Hepatocyte (in vitro differentiated cells): ENCODE measurements at regions not wholly inside any gene's neighbourhood (a gene's known extent, or its start where the extent isn't known, plus 50 kb on each side); places are given as distances from the start of the nearest gene placed in this dataset.
A peak's percentile ranks its signal among the peaks of the same experiment; 100 is the strongest.

Experiments
- CTCF ChIP-seq: fragments of 200-600 bp; sonication (generic); IDR thresholded peaks from 2 replicates; pipeline ENCODE4 v1.5.1; 2016; ENCODE audit warnings: antibody characterized with exemption, mild to moderate bottlenecking; ENCODE audit not compliant: poor library complexity
- EZH2 ChIP-seq: fragments of 200-600 bp; sonication (generic); IDR thresholded peaks from 2 replicates; pipeline ENCODE4 v1.6.1; 2016; ENCODE audit warnings: antibody characterized with exemption, mild to moderate bottlenecking, borderline replicate concordance

- peak; percentile 25 for TF ChIP-seq CTCF
- no peak for TF ChIP-seq EZH2
Measured at GRCh38 chr20:19886661-19887288, 128.7 kb downstream of the RIN2 start.
